ENCODE measurements at regions not wholly inside any gene's neighbourhood (a gene's known extent, or its start where the extent isn't known, plus 50 kb on each side); places are given as distances from the start of the nearest gene placed in this dataset.

GRCh38 chr5:159398936-159399335 is 68.6 kb upstream of the IL12B start:
- TF ChIP-seq, protein P1, sequence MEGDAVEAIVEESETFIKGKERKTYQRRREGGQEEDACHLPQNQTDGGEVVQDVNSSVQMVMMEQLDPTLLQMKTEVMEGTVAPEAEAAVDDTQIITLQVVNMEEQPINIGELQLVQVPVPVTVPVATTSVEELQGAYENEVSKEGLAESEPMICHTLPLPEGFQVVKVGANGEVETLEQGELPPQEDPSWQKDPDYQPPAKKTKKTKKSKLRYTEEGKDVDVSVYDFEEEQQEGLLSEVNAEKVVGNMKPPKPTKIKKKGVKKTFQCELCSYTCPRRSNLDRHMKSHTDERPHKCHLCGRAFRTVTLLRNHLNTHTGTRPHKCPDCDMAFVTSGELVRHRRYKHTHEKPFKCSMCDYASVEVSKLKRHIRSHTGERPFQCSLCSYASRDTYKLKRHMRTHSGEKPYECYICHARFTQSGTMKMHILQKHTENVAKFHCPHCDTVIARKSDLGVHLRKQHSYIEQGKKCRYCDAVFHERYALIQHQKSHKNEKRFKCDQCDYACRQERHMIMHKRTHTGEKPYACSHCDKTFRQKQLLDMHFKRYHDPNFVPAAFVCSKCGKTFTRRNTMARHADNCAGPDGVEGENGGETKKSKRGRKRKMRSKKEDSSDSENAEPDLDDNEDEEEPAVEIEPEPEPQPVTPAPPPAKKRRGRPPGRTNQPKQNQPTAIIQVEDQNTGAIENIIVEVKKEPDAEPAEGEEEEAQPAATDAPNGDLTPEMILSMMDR (IDR thresholded peaks at IDR 0.05): no peak
- Histone ChIP-seq H3K27ac (no peak overlapping the region), H3K9me3 (no peaks in the 10 kb centered on the region), H3K27me3 (ENCODE audit: insufficient read depth in 3 of 3, low read length in 2 of 3) (peaks cover 1 to 4% (median 3%) of the 10 kb centered on the region in 3 donors), H3K36me3 (ENCODE audit: insufficient read depth in 1 of 2, low read depth in 1 of 2) (no peaks in the 10 kb centered on the region), H3K4me1 (no peaks in the 10 kb centered on the region), H3K4me3 (no peak overlapping the region)
- intact Hi-C loops (cut with DNase I): no loop called here
- DNase-seq: no peak
- no peak for ATAC-seq
- 77 to 81% (median 80%) methylated on average over 3 of the region's 3 CpGs for WGBS, 3 donors

GRCh38 chr5:159400476-159400875 is 70.2 kb upstream of the IL12B start:
- 74 to 84% (median 83%) methylated on average over 3 of the region's 3 CpGs for WGBS, 3 donors
- H3K36me3 ChIP-seq (ENCODE audit: insufficient read depth in 1 of 2, low read depth in 1 of 2): no peaks in the 10 kb centered on the region
- no peak overlapping the region for H3K27ac ChIP-seq
- TF ChIP-seq, protein P1 (IDR thresholded peaks at IDR 0.05): no peak
- intact Hi-C loops (cut with DNase I): no loop called here
- H3K4me1 ChIP-seq: no peaks in the 10 kb centered on the region
- DNase-seq (no peak), ATAC-seq (no peak)
- no peak overlapping the region for H3K4me3 ChIP-seq
- H3K27me3 ChIP-seq (ENCODE audit: insufficient read depth in 3 of 3, low read length in 2 of 3): peaks cover 0 to 3% (median 0%) of the 10 kb centered on the region in 3 donors
- no peaks in the 10 kb centered on the region for H3K9me3 ChIP-seq

- Histone ChIP-seq H3K27me3 (ENCODE audit: insufficient read depth in 3 of 3, low read length in 2 of 3) (no peaks in the 10 kb centered on the region), H3K4me3 (no peak overlapping the region), H3K36me3 (ENCODE audit: insufficient read depth in 1 of 2, low read depth in 1 of 2) (no peaks in the 10 kb centered on the region), H3K4me1 (no peaks in the 10 kb centered on the region), H3K9me3 (no peaks in the 10 kb centered on the region), H3K27ac (no peak overlapping the region)
- DNase-seq: no peak
- intact Hi-C loops (cut with DNase I): no loop called here
- TF ChIP-seq, protein P1 (IDR thresholded peaks at IDR 0.05): no peak
- WGBS, 3 donors: 72 to 90% (median 88%) methylated on average over 1 of the region's 1 CpG
- no peak for ATAC-seq
Measured at GRCh38 chr5:159402311-159402710, 72.0 kb upstream of the IL12B start.

GRCh38 chr5:159402856-159403255 is 72.6 kb upstream of the IL12B start:
- DNase-seq: no peak
- 54 to 60% (median 55%) methylated on average over 5 of the region's 5 CpGs for WGBS, 3 donors
- TF ChIP-seq, protein P1 (IDR thresholded peaks at IDR 0.05): no peak
- H3K27ac ChIP-seq: no peak overlapping the region
- H3K27me3 ChIP-seq (ENCODE audit: insufficient read depth in 3 of 3, low read length in 2 of 3): no peaks in the 10 kb centered on the region
- ATAC-seq: no peak
- H3K4me1 ChIP-seq: no peaks in the 10 kb centered on the region
- no peaks in the 10 kb centered on the region for H3K9me3 ChIP-seq
- H3K36me3 ChIP-seq (ENCODE audit: insufficient read depth in 1 of 2, low read depth in 1 of 2): no peaks in the 10 kb centered on the region
- H3K4me3 ChIP-seq: no peak overlapping the region
- intact Hi-C loops (cut with DNase I): no loop called here

- Histone ChIP-seq H3K36me3 (ENCODE audit: insufficient read depth in 1 of 2, low read depth in 1 of 2) (no peaks in the 10 kb centered on the region), H3K27me3 (ENCODE audit: insufficient read depth in 3 of 3, low read length in 2 of 3) (no peaks in the 10 kb centered on the region), H3K9me3 (no peaks in the 10 kb centered on the region), H3K4me3 (no peak overlapping the region), H3K27ac (no peak overlapping the region), H3K4me1 (no peaks in the 10 kb centered on the region)
- ATAC-seq: no peak
- intact Hi-C loops (cut with DNase I): no loop called here
- TF ChIP-seq, protein P1 (IDR thresholded peaks at IDR 0.05): no peak
- 24 to 37% (median 25%) methylated on average over 6 of the region's 6 CpGs for WGBS, 3 donors
- no peak for DNase-seq
Measured at GRCh38 chr5:159403906-159404681, 73.8 kb upstream of the IL12B start.
